ENCODE measurements at regions not wholly inside any gene's neighbourhood (a gene's known extent, or its start where the extent isn't known, plus 50 kb on each side); places are given as distances from the start of the nearest gene placed in this dataset.

DNA sequence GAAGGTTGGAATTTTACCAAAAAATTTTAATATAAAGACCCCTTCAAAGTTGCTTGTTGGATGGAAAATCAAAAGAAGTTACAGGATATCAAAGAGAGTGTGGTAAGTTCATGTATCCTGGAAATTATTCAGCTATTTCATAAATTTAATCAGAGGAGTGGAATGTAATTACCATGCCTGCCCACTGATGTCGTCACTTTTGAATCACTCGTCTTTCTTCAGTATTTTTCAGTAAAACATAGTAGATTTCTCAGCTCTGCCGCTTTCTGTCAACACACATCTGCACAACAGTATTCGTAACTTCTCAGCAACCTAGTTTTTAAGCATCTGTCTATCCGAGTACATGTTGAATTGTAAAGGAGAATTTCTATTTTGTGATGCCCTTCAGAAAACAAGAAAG, 2163.0 kb upstream of the AGA start:
- Histone ChIP-seq H4K20me1 (ENCODE audit: insufficient read depth, low read length) (no peaks in the 10 kb centered on the region), H3K4me3 (ENCODE audit: low read depth in 1 of 2, low read length in 2 of 2) (no peak overlapping the region), H3K27me3 (ENCODE audit: insufficient read depth, low read length, poor library complexity) (no peaks in the 10 kb centered on the region), H3K36me3 (ENCODE audit: insufficient read depth, low read length) (no peaks in the 10 kb centered on the region), H3K4me2 (ENCODE audit: insufficient read depth, low read length) (no peak overlapping the region), H3K27ac (ENCODE audit: low read length) (no peak overlapping the region), H3K9me3 (ENCODE audit: insufficient read depth, low read length, severe bottlenecking) (no peaks in the 10 kb centered on the region), H3K79me2 (ENCODE audit: insufficient read depth, low read length) (no peaks in the 10 kb centered on the region), H2AFZ (ENCODE audit: low read depth, low read length) (no peak overlapping the region), H3K9ac (ENCODE audit: low read depth, low read length) (no peak overlapping the region), H3K4me1 (ENCODE audit: insufficient read depth, low read length) (no peaks in the 10 kb centered on the region)
- DNase-seq: no peak
- no peak for ATAC-seq (ENCODE audit: insufficient read depth, low read depth)
- no peak for TF ChIP-seq EZH2 (IDR thresholded peaks at IDR 0.05; ENCODE audit: borderline replicate concordance, low read depth, low read length, severe bottlenecking)
- TF ChIP-seq, protein P1, sequence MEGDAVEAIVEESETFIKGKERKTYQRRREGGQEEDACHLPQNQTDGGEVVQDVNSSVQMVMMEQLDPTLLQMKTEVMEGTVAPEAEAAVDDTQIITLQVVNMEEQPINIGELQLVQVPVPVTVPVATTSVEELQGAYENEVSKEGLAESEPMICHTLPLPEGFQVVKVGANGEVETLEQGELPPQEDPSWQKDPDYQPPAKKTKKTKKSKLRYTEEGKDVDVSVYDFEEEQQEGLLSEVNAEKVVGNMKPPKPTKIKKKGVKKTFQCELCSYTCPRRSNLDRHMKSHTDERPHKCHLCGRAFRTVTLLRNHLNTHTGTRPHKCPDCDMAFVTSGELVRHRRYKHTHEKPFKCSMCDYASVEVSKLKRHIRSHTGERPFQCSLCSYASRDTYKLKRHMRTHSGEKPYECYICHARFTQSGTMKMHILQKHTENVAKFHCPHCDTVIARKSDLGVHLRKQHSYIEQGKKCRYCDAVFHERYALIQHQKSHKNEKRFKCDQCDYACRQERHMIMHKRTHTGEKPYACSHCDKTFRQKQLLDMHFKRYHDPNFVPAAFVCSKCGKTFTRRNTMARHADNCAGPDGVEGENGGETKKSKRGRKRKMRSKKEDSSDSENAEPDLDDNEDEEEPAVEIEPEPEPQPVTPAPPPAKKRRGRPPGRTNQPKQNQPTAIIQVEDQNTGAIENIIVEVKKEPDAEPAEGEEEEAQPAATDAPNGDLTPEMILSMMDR (IDR thresholded peaks at IDR 0.05; ENCODE audit: borderline replicate concordance, extremely low read depth, low read length, poor library complexity, severe bottlenecking): no peak

- Histone ChIP-seq H4K20me1 (ENCODE audit: insufficient read depth, low read length) (no peaks in the 10 kb centered on the region), H3K9me3 (ENCODE audit: insufficient read depth, low read length, severe bottlenecking) (no peaks in the 10 kb centered on the region), H3K4me1 (ENCODE audit: insufficient read depth, low read length) (no peaks in the 10 kb centered on the region), H3K4me2 (ENCODE audit: insufficient read depth, low read length) (no peak overlapping the region), H3K27ac (ENCODE audit: low read length) (no peak overlapping the region), H3K36me3 (ENCODE audit: insufficient read depth, low read length) (no peaks in the 10 kb centered on the region), H3K27me3 (ENCODE audit: insufficient read depth, low read length, poor library complexity) (no peaks in the 10 kb centered on the region), H2AFZ (ENCODE audit: low read depth, low read length) (no peak overlapping the region), H3K4me3 (ENCODE audit: low read depth in 1 of 2, low read length in 2 of 2) (no peak overlapping the region), H3K79me2 (ENCODE audit: insufficient read depth, low read length) (no peaks in the 10 kb centered on the region), H3K9ac (ENCODE audit: low read depth, low read length) (no peak overlapping the region)
- TF ChIP-seq, protein P1 (IDR thresholded peaks at IDR 0.05; ENCODE audit: borderline replicate concordance, extremely low read depth, low read length, poor library complexity, severe bottlenecking): no peak
- no peak for TF ChIP-seq EZH2 (IDR thresholded peaks at IDR 0.05; ENCODE audit: borderline replicate concordance, low read depth, low read length, severe bottlenecking)
- no peak for DNase-seq
- ATAC-seq (ENCODE audit: insufficient read depth, low read depth): no peak
Observed at GRCh38 chr4:179607003-179607402, 2164.8 kb upstream of the AGA start.

- H3K79me2 ChIP-seq (ENCODE audit: insufficient read depth, low read length): no peaks in the 10 kb centered on the region
- no peak overlapping the region for H3K4me3 ChIP-seq (ENCODE audit: low read depth in 1 of 2, low read length in 2 of 2)
- no peaks in the 10 kb centered on the region for H4K20me1 ChIP-seq (ENCODE audit: insufficient read depth, low read length)
- no peaks in the 10 kb centered on the region for H3K4me1 ChIP-seq (ENCODE audit: insufficient read depth, low read length)
- no peak overlapping the region for H3K27ac ChIP-seq (ENCODE audit: low read length)
- no peaks in the 10 kb centered on the region for H3K36me3 ChIP-seq (ENCODE audit: insufficient read depth, low read length)
- DNase-seq: no peak
- no peak overlapping the region for H3K9ac ChIP-seq (ENCODE audit: low read depth, low read length)
- no peaks in the 10 kb centered on the region for H3K9me3 ChIP-seq (ENCODE audit: insufficient read depth, low read length, severe bottlenecking)
- TF ChIP-seq, protein P1 (IDR thresholded peaks at IDR 0.05; ENCODE audit: borderline replicate concordance, extremely low read depth, low read length, poor library complexity, severe bottlenecking): no peak
- no peak for TF ChIP-seq EZH2 (IDR thresholded peaks at IDR 0.05; ENCODE audit: borderline replicate concordance, low read depth, low read length, severe bottlenecking)
- no peaks in the 10 kb centered on the region for H3K27me3 ChIP-seq (ENCODE audit: insufficient read depth, low read length, poor library complexity)
- H3K4me2 ChIP-seq (ENCODE audit: insufficient read depth, low read length): no peak overlapping the region
- H2AFZ ChIP-seq (ENCODE audit: low read depth, low read length): no peak overlapping the region
- ATAC-seq (ENCODE audit: insufficient read depth, low read depth): no peak
Observed at GRCh38 chr4:179615704-179616103, 2173.5 kb upstream of the AGA start.

DNA sequence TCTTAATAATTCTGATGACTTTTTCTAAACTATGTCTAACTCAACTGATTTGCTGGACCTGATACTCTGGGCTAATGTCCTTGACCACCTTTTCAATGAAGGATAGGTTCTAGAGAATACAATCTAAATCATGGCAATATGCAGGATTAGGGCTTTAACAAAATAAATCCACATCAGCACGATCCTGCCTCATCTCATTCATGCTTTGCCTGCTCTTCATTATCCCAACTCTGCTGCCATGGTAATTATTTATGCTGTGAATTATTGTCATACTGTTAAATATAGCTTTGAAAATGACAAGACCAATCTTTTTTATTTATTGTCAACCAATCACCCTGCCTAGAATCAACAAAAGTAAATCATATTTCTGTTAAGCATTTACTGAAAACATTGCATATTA, 2176.7 kb upstream of the AGA start:
- no peak overlapping the region for H2AFZ ChIP-seq (ENCODE audit: low read depth, low read length)
- no peaks in the 10 kb centered on the region for H3K4me1 ChIP-seq (ENCODE audit: insufficient read depth, low read length)
- no peak overlapping the region for H3K4me3 ChIP-seq (ENCODE audit: low read depth in 1 of 2, low read length in 2 of 2)
- no peak for DNase-seq
- no peaks in the 10 kb centered on the region for H3K9me3 ChIP-seq (ENCODE audit: insufficient read depth, low read length, severe bottlenecking)
- TF ChIP-seq, protein P1 (IDR thresholded peaks at IDR 0.05; ENCODE audit: borderline replicate concordance, extremely low read depth, low read length, poor library complexity, severe bottlenecking): no peak
- no peak for TF ChIP-seq EZH2 (IDR thresholded peaks at IDR 0.05; ENCODE audit: borderline replicate concordance, low read depth, low read length, severe bottlenecking)
- no peaks in the 10 kb centered on the region for H3K79me2 ChIP-seq (ENCODE audit: insufficient read depth, low read length)
- no peak overlapping the region for H3K9ac ChIP-seq (ENCODE audit: low read depth, low read length)
- no peak for ATAC-seq (ENCODE audit: insufficient read depth, low read depth)
- no peak overlapping the region for H3K4me2 ChIP-seq (ENCODE audit: insufficient read depth, low read length)
- H3K36me3 ChIP-seq (ENCODE audit: insufficient read depth, low read length): no peaks in the 10 kb centered on the region
- no peaks in the 10 kb centered on the region for H3K27me3 ChIP-seq (ENCODE audit: insufficient read depth, low read length, poor library complexity)
- no peak overlapping the region for H3K27ac ChIP-seq (ENCODE audit: low read length)
- no peaks in the 10 kb centered on the region for H4K20me1 ChIP-seq (ENCODE audit: insufficient read depth, low read length)
